ENCODE measurements at regions not wholly inside any gene's neighbourhood (a gene's known extent, or its start where the extent isn't known, plus 50 kb on each side); places are given as distances from the start of the nearest gene placed in this dataset.

DNA sequence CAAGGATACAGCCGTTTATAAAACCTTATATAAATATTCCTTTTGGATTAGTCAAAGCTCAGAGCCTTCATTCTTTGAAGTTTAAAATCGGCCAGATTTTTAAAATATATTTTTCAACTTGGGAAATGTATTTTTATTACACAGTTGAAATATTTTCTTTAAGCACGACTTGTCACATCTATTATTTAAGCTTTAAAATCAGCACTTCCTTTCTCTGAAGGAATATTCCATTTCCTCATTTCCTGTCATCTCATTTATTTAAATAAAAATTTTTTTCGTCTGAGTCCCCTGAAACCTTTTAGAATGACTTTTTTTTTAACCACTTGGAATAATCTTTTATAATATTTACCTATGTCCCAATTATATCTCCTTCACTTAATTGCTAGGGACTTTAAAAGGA is 107.5 kb upstream of the PDE3A start:
- TF ChIP-seq, protein P1, sequence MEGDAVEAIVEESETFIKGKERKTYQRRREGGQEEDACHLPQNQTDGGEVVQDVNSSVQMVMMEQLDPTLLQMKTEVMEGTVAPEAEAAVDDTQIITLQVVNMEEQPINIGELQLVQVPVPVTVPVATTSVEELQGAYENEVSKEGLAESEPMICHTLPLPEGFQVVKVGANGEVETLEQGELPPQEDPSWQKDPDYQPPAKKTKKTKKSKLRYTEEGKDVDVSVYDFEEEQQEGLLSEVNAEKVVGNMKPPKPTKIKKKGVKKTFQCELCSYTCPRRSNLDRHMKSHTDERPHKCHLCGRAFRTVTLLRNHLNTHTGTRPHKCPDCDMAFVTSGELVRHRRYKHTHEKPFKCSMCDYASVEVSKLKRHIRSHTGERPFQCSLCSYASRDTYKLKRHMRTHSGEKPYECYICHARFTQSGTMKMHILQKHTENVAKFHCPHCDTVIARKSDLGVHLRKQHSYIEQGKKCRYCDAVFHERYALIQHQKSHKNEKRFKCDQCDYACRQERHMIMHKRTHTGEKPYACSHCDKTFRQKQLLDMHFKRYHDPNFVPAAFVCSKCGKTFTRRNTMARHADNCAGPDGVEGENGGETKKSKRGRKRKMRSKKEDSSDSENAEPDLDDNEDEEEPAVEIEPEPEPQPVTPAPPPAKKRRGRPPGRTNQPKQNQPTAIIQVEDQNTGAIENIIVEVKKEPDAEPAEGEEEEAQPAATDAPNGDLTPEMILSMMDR (conservative IDR thresholded peaks at IDR 0.05 in 1 of 2, IDR thresholded peaks at IDR 0.05 in 1 of 2; ENCODE audit: low read depth in 1 of 2, low read length in 2 of 2): no peak
- no peak for TF ChIP-seq EZH2 (IDR thresholded peaks at IDR 0.05; ENCODE audit: low read length, missing control alignments)

Data from fibroblast of lung (primary cell).